ENCODE measurements at regions not wholly inside any gene's neighbourhood (a gene's known extent, or its start where the extent isn't known, plus 50 kb on each side); places are given as distances from the start of the nearest gene placed in this dataset.

- no peak for DNase-seq (ENCODE audit: low read depth)
Observed at GRCh38 chr10:113219446-113219845, 269.4 kb downstream of the TCF7L2 start.

- no peak for DNase-seq (ENCODE audit: low read depth)
Observed at GRCh38 chr10:113221756-113222168, 271.7 kb downstream of the TCF7L2 start.

- DNase-seq (ENCODE audit: low read depth), result no peak
Observed at GRCh38 chr10:113222207-113222606, 272.2 kb downstream of the TCF7L2 start.

DNA sequence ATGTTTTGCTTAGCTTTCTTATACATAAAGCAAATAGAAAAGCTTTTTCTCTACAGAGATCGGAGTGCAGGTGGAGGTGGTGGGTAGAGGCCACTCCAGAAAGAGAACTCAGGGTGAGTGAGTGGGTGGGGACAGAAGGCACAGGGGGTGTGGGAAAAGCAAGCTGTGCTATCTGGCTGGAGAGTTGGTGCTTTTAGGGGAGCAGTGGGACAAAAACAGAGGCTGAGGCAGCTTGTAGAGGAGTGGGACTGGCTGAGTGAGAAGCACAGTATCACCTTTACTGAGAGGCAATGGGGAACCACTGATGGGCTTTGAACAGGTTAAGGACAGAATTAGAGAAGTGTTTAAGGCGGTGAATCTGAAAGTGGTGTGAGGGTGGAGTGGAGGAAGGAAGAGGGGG lies 275.3 kb downstream of the TCF7L2 start:
- DNase-seq (ENCODE audit: low read depth), result no peak

DNA sequence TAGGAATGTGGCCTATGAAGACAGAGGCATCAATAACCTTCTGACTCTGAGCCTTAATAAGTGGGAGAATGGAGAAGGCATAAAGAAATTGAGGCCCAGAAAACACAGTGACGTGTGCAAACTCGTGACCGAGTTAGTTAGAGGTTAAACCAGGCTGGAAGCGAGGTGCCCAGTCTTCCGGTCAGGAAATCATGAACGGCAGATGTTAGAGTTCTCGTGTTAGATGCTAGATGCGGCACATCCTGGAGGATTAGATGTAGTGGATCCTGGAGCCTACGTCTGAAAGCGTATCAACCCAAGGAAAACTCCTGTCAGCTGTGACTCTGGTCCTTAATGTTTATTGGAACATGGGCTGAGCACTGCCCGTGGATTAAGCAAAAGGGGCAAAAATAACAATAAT lies 275.9 kb downstream of the TCF7L2 start:
- DNase-seq (ENCODE audit: low read depth), result no peak

DNA sequence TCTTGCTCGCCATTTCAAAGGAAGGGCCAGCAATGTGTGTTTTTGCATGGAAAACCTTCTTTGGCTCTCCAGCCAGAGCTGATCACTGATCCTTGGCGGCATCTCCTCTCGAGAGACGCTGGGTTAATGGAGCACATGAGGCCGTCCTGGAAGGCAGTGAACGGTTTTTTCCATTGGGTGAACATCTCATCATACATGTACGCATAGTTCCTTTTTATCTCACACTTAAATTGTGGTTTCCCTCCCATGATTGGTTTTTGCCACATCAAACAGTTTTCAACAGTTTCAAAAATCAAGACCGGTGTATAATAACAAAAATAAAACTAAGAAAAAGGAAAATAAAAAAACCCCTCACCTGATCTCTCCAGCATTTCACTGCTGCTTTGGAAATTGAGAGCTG lies 276.4 kb downstream of the TCF7L2 start:
- DNase-seq (ENCODE audit: low read depth), result no peak

DNA sequence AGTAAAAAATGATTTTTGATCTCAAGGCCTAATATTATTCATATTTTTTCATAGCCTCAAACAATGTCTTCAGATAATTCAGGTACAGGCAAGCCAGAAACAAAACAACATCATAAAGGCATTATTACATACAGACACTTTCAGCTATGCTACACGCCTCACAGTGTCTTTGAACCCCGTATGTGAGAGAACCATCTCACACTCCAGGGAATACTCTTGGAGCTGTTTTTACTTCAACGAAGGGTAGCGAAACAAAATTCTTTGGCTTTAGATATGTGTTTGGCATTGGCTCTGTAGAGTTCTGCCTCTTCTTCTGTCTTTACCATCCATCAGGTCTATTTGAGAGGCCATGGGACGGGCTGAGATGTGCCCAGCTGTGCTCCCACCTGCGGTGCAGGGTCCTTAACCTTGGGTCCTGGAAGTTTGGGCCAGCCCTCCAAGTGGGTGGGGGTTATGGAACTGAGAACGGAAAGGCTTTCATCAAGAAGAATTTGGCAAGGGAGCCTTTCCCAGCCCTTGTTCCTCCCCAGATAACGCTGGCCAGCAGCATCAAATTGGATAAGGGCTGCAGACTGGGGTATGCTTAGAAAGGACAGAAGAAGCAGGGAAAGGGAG lies 276.9 kb downstream of the TCF7L2 start:
- no peak for DNase-seq (ENCODE audit: low read depth)

DNA sequence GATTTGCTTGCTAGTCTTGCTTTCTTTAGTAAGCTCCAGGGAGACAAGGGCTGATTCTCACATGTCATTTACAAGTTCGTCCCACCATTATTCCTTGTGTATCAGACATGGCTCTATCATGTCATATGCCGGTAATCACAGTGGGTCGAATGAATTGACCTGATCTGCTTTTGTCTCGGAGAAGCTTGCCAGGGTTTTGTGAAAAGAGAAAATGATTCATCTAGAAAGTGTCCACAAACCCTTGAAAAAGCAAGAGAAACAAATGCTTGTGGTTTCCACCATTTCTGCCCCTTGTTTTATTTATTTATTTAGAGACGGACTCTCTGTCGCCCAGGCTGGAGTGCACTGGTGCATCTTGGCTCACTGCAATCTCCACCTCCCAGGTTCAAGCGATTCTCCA lies 278.5 kb downstream of the TCF7L2 start:
- no peak for DNase-seq (ENCODE audit: low read depth)

- no peak for DNase-seq (ENCODE audit: low read depth)
Observed at GRCh38 chr10:113230011-113230610, 280.1 kb downstream of the TCF7L2 start.

DNA sequence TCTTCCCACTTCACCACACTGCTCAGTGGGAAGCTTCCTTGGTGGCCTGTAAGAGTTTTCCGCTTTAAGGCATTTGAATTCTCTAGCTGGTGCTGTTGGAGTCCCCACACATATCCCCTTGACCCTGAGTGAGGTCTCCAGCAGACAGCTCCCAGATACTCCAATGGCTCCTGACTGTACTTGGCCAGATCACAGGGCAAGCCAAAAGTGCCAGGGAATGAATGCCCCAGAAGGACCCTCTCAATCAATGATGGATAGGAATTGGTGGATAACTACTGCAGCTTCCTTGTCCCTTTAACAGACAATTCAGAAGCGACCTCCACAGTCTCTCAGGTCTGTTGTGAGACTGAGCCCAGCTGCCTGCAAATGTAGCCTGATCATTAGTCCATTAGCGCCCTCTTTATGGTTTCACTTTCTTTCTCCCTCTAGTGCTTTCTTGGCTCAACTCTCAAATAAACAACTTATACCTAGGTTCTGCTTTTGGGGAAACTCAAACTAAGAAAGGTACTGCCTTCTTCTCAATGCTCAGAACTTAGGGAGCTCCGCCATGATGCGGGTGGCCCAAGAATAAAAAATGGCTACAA lies 283.0 kb downstream of the TCF7L2 start:
- DNase-seq (ENCODE audit: low read depth), result no peak

DNA sequence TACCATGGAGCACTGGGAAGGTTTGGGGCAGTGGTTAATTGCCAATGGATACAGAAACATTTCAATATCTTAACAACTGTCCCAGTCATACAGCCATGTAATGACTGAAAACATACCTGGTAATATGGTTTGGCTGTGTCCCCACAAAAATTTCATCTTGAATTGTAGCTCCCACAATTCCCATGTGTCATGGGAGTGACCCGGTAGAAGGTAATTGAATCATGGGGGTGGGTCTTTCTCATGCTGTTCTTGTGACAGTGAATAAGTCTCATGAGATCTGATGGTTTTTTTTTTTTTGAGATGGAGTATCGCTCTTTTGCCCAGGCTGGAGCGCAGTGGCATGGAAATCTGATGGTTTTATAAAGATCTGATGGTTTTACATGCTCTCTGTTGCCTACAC lies 284.4 kb downstream of the TCF7L2 start:
- DNase-seq (ENCODE audit: low read depth), result no peak

DNA sequence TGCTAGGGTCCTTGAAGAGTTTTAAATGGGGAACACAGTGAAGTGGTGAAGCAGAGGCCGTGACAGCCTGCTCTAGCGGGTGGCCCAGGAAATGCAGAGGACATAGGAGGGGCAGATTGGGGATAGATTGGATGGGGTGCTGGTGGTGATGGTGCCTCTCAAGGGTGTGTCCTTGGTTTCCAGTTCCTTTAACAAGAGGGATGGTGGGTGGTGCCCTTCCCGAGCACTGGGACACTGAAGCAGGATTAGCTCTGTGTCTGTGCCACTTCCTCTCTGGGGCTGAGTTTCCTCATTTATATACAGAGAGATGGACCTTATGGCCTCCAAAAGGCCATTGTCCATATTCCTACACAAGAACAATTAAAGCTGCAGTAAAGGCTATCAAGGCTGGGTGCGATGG lies 285.5 kb downstream of the TCF7L2 start:
- DNase-seq (ENCODE audit: low read depth), result no peak

DNA sequence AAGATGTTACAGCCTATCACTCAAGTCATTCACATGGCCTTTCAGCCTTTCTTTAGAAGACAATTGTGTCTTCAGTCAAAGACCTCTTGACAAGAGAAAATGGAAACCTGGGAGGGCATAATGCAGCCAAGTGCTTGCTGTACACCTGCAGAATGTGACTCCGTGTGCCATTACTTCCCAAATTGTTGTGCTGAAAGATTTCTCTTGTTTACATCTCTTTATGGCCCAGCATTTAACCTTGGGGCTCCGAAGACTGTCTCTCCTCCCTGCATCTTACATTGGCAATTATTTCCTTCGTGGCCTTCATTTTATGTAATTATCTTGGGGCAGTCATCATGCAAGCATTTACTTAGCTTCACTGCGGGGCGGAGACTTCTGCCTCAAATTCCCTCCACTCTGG lies 287.0 kb downstream of the TCF7L2 start:
- DNase-seq (ENCODE audit: low read depth), result no peak

GRCh38 chr10:113239566-113240350 lies 289.7 kb downstream of the TCF7L2 start:
- DNase-seq (ENCODE audit: low read depth), result no peak

GRCh38 chr10:113240736-113241135 lies 290.7 kb downstream of the TCF7L2 start:
- no peak for DNase-seq (ENCODE audit: low read depth)

- DNase-seq (ENCODE audit: low read depth), result no peak
Observed at GRCh38 chr10:113241599-113242360, 291.7 kb downstream of the TCF7L2 start.

DNA sequence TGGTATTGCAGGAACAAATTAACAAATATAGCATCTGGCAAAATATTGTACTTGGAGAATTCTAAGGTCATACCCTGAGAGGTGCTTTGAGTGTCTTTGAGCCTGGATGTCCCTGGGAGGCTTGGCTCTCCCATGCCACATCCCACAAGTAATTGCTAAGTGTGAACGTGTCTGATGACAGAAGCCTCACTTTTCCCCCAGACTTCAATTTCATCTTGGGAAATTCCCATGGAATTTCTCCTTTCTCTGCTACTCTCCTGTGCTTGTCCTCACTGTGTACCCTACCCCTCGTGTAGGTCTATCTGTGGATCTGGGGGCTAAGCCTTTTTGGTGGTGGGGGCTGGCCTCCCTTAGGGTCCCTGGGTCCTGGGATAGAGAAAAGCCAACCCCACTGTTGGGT lies 293.3 kb downstream of the TCF7L2 start:
- no peak for DNase-seq (ENCODE audit: low read depth)

GRCh38 chr10:113244750-113245149 lies 294.7 kb downstream of the TCF7L2 start:
- no peak for DNase-seq (ENCODE audit: low read depth)

- DNase-seq (ENCODE audit: low read depth), result no peak
Observed at GRCh38 chr10:113245286-113245685, 295.2 kb downstream of the TCF7L2 start.

DNA sequence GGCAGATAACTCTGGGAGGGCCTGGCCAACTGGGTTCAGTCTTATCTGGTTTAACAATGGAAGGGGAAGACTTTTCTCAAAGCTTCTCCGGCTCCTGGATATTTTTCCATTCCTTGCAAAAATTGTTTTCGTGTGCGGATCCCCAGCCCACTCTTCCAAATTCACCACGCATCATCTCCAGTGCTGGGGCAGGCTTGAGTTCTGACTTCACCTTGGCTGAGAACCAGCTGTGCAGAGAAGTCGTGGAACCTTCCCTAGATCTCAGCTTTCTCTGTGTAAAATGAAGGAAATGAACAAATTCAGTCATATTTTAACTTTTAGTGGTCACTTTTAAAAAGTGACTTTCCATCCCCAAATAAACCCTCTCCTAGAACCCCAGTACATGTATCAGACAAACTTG lies 297.0 kb downstream of the TCF7L2 start:
- DNase-seq (ENCODE audit: low read depth), result no peak

- no peak for DNase-seq (ENCODE audit: low read depth)
Observed at GRCh38 chr10:113252650-113253618, 299.9 kb upstream of the HABP2 start.

Measured in activated T-helper 1 cell treated with Interleukin-2 at 50 U/mL for 16 hours (primary cell).